Fibroblast of the aortic adventitia (primary cell): ENCODE measurements at regions not wholly inside any gene's neighbourhood (a gene's known extent, or its start where the extent isn't known, plus 50 kb on each side); places are given as distances from the start of the nearest gene placed in this dataset.

ENCODE experiments used
- DNase-seq: peaks from one replicate; pipeline ENCODE4 v3.0.0-alpha.2; 2010; ENCODE audit warnings: low read depth
- H3K4me3 ChIP-seq: 2 replicates; pipeline ENCODE4 v1.5.1; 2011; ENCODE audit warnings: low read depth, mild to moderate bottlenecking, control low read depth, low read length, moderate library complexity
- TF ChIP-seq, protein P1 (sequence below): IDR thresholded peaks from 2 replicates; pipeline ENCODE4 v1.5.1; 2011; ENCODE audit warnings: mild to moderate bottlenecking, low read length, control low read depth, inconsistent platforms; ENCODE audit not compliant: insufficient read depth

GRCh38 chr12:78494911-78495310 lies 369.7 kb upstream of the SYT1 start:
- peak; percentile 5 for DNase-seq
- TF ChIP-seq, protein P1, sequence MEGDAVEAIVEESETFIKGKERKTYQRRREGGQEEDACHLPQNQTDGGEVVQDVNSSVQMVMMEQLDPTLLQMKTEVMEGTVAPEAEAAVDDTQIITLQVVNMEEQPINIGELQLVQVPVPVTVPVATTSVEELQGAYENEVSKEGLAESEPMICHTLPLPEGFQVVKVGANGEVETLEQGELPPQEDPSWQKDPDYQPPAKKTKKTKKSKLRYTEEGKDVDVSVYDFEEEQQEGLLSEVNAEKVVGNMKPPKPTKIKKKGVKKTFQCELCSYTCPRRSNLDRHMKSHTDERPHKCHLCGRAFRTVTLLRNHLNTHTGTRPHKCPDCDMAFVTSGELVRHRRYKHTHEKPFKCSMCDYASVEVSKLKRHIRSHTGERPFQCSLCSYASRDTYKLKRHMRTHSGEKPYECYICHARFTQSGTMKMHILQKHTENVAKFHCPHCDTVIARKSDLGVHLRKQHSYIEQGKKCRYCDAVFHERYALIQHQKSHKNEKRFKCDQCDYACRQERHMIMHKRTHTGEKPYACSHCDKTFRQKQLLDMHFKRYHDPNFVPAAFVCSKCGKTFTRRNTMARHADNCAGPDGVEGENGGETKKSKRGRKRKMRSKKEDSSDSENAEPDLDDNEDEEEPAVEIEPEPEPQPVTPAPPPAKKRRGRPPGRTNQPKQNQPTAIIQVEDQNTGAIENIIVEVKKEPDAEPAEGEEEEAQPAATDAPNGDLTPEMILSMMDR: no peak
- H3K4me3 ChIP-seq: no peak overlapping the region

GRCh38 chr12:78501825-78502224 lies 362.7 kb upstream of the SYT1 start:
- TF ChIP-seq, protein P1: no peak
- no peak overlapping the region for H3K4me3 ChIP-seq

DNA sequence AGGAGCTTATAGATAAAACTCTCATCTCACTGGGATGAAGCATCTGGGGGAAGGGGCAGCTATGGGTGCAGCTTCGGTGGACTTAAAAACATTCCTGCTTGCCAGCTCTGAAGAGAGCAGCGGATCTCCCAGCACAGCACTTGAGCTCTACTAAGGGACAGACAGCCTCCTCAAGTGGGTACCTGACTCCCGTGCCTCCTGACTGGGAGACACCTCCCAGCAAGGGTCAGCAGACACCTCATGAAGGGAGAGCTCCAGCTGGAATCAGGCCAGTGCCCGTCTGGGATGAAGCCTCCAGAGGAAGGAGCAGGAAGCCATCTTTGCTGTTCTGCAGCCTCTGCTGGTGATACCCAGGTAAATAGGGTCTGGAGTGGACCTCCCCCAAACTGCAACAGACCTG lies 345.2 kb upstream of the SYT1 start:
- H3K4me3 ChIP-seq: no peak overlapping the region
- TF ChIP-seq, protein P1: no peak
- no peak for DNase-seq

More at GRCh38 chr12:78501825-78502224, 362.7 kb upstream of the SYT1 start:
- no peak for DNase-seq

DNA sequence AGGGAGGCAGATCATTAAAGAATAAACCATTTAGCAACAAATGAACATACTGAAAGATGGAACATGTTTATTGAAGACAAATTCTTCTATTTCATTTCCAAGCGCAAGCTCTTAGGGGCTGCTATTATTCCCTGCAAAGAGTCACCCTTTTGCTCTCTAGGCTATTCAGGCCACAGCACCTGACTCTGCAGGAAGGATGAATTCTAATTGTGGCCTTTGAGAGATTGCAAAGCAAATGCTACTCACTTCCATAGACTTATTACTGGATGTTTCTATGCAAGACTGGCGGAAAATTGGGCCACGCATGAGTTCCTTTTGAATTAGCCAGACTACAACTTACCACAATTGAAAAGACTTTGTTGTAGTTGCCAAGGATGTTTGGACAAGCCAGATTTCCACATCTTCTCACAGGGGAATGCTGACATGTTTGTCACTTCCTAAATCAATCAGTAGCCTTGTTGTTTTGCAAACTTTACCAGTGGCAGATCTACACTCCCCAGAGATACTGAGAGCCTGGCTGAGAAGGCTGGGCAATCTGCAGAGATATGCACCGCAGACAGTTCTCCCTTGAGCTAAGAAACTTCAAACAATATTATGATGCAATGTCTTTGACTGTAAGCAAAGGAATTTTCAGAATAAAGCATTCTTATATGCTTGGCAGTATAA lies 334.3 kb upstream of the SYT1 start:
- DNase-seq: peak; percentile 64
- TF ChIP-seq, protein P1: no peak
- H3K4me3 ChIP-seq: no peak overlapping the region

DNA sequence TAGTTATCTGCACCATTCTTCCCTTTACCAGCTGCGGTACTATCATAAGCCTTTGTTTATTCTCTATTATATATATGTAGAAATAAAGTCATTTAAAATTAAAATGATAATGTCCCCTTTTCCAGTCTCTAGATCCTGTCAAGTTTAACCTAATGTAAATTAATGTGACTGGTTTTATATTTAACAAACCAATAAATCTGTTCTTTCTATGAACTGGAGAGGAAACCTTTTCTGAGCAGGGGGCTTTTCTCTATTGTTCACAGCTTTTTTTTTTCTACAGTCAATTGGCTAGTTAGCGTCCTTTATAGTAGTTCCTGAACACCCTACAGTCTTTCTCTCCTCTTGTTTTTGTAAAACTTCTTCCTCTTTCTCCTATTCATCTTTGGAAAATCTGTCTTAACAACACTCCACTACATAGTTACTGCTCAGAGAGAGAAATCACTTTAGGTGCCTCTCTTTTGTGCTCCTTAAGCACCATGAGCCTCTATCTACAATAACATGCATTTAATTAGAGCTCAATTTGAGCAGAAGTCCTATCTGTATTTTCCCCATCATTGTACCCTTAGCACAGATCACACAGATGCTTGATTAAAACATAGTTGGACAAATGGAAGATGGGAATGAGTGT lies 332.6 kb upstream of the SYT1 start:
- TF ChIP-seq, protein P1: no peak
- H3K4me3 ChIP-seq: no peak overlapping the region
- no peak for DNase-seq

GRCh38 chr12:78534311-78534710 lies 330.3 kb upstream of the SYT1 start:
- DNase-seq: no peak
- H3K4me3 ChIP-seq: no peak overlapping the region
- TF ChIP-seq, protein P1: no peak
